ENCODE measurements at regions not wholly inside any gene's neighbourhood (a gene's known extent, or its start where the extent isn't known, plus 50 kb on each side); places are given as distances from the start of the nearest gene placed in this dataset.

- H3K27me3 Mint-ChIP-seq (ENCODE audit: low read depth) = peaks cover 5% of the 10 kb centered on the region
- no peaks in the 10 kb centered on the region for H3K36me3 Mint-ChIP-seq (ENCODE audit: low read depth)
- no peak overlapping the region for H3K27ac Mint-ChIP-seq (ENCODE audit: unreplicated experiment)
- no peak for TF ChIP-seq CTCF (IDR thresholded peaks at IDR 0.05)
- no peaks in the 10 kb centered on the region for H3K9me3 Mint-ChIP-seq (ENCODE audit: low read depth)
- H3K4me3 Mint-ChIP-seq (ENCODE audit: unreplicated experiment) = no peak overlapping the region
- no peaks in the 10 kb centered on the region for H3K4me1 Mint-ChIP-seq (ENCODE audit: low read depth)
- DNase-seq (ENCODE audit: low spot score) = no peak
These were observed 160.1 kb upstream of the ZC3H12C start for GRCh38 chr11:109933126-109933525.

GRCh38 chr11:109934151-109934550 lies 159.0 kb upstream of the ZC3H12C start:
- no peak for DNase-seq (ENCODE audit: low spot score)
- no peaks in the 10 kb centered on the region for H3K36me3 Mint-ChIP-seq (ENCODE audit: low read depth)
- H3K4me1 Mint-ChIP-seq (ENCODE audit: low read depth) = peaks cover under 1% of the 10 kb centered on the region
- no peak for TF ChIP-seq CTCF (IDR thresholded peaks at IDR 0.05)
- no peak overlapping the region for H3K27ac Mint-ChIP-seq (ENCODE audit: unreplicated experiment)
- H3K4me3 Mint-ChIP-seq (ENCODE audit: unreplicated experiment) = no peak overlapping the region
- H3K27me3 Mint-ChIP-seq (ENCODE audit: low read depth) = no peaks in the 10 kb centered on the region
- H3K9me3 Mint-ChIP-seq (ENCODE audit: low read depth) = no peaks in the 10 kb centered on the region

GRCh38 chr11:109936661-109937180 lies 156.5 kb upstream of the ZC3H12C start:
- H3K4me1 Mint-ChIP-seq (ENCODE audit: low read depth) = peaks cover 3% of the 10 kb centered on the region
- TF ChIP-seq CTCF (IDR thresholded peaks at IDR 0.05) = no peak

GRCh38 chr11:109937968-109938367 lies 155.2 kb upstream of the ZC3H12C start:
- no peaks in the 10 kb centered on the region for H3K9me3 Mint-ChIP-seq (ENCODE audit: low read depth)
- no peak overlapping the region for H3K4me3 Mint-ChIP-seq (ENCODE audit: unreplicated experiment)
- peaks cover 3% of the 10 kb centered on the region for H3K4me1 Mint-ChIP-seq (ENCODE audit: low read depth)
- no peak for TF ChIP-seq CTCF (IDR thresholded peaks at IDR 0.05)
- no peaks in the 10 kb centered on the region for H3K36me3 Mint-ChIP-seq (ENCODE audit: low read depth)
- H3K27ac Mint-ChIP-seq (ENCODE audit: unreplicated experiment) = no peak overlapping the region
- no peaks in the 10 kb centered on the region for H3K27me3 Mint-ChIP-seq (ENCODE audit: low read depth)
- no peak for DNase-seq (ENCODE audit: low spot score)

More at GRCh38 chr11:109936661-109937180, 156.5 kb upstream of the ZC3H12C start:
- Mint-ChIP-seq H3K27ac (ENCODE audit: unreplicated experiment) (no peak overlapping the region), H3K9me3 (ENCODE audit: low read depth) (no peaks in the 10 kb centered on the region), H3K27me3 (ENCODE audit: low read depth) (no peaks in the 10 kb centered on the region), H3K4me3 (ENCODE audit: unreplicated experiment) (no peak overlapping the region), H3K36me3 (ENCODE audit: low read depth) (no peaks in the 10 kb centered on the region)
- no peak for DNase-seq (ENCODE audit: low spot score)

GRCh38 chr11:109939166-109939810 lies 153.9 kb upstream of the ZC3H12C start:
- H3K27ac Mint-ChIP-seq (ENCODE audit: unreplicated experiment) = no peak overlapping the region
- H3K4me3 Mint-ChIP-seq (ENCODE audit: unreplicated experiment) = no peak overlapping the region
- H3K36me3 Mint-ChIP-seq (ENCODE audit: low read depth) = no peaks in the 10 kb centered on the region
- H3K4me1 Mint-ChIP-seq (ENCODE audit: low read depth) = peaks cover 3% of the 10 kb centered on the region
- H3K9me3 Mint-ChIP-seq (ENCODE audit: low read depth) = no peaks in the 10 kb centered on the region
- peak; percentile 92 for TF ChIP-seq CTCF (IDR thresholded peaks at IDR 0.05)
- no peak for DNase-seq (ENCODE audit: low spot score)
- no peaks in the 10 kb centered on the region for H3K27me3 Mint-ChIP-seq (ENCODE audit: low read depth)

All from chondrocyte (in vitro differentiated cells).